ENCODE measurements at regions not wholly inside any gene's neighbourhood (a gene's known extent, or its start where the extent isn't known, plus 50 kb on each side); places are given as distances from the start of the nearest gene placed in this dataset.
"Not testable (repeated sequence)": the region's sequence is repeated elsewhere in the genome, so short reads cannot be mapped to it uniquely, and the experiment has no call there.

GRCh38 chr1:161454865-161455707, 50.2 kb upstream of the FCGR2A start:
- POLR2A ChIA-PET; H3K4me1 Mint-ChIP-seq (ENCODE audit: insufficient read depth, unreplicated experiment); intact Hi-C loops (cut with micrococcal nuclease); H3K27ac Mint-ChIP-seq (ENCODE audit: low read depth, unreplicated experiment); DNase-seq (ENCODE audit: unreplicated experiment); CTCF ChIA-PET; BruUV-seq (replicated peaks); H3K9me3 Mint-ChIP-seq (ENCODE audit: unreplicated experiment); H3K36me3 Mint-ChIP-seq (ENCODE audit: insufficient read depth, unreplicated experiment); H3K4me3 Mint-ChIP-seq (ENCODE audit: unreplicated experiment): not testable (repeated sequence)
- H3K27me3 Mint-ChIP-seq (ENCODE audit: insufficient read depth, unreplicated experiment), result peaks cover 11% of the 10 kb centered on the region

GRCh38 chr1:161453950-161454864, 51.0 kb upstream of the FCGR2A start:
- CTCF ChIA-PET; H3K4me1 Mint-ChIP-seq (ENCODE audit: insufficient read depth, unreplicated experiment); POLR2A ChIA-PET; H3K9me3 Mint-ChIP-seq (ENCODE audit: unreplicated experiment); H3K4me3 Mint-ChIP-seq (ENCODE audit: unreplicated experiment); H3K36me3 Mint-ChIP-seq (ENCODE audit: insufficient read depth, unreplicated experiment); DNase-seq (ENCODE audit: unreplicated experiment); BruUV-seq (replicated peaks); H3K27ac Mint-ChIP-seq (ENCODE audit: low read depth, unreplicated experiment); intact Hi-C loops (cut with micrococcal nuclease): not testable (repeated sequence)
- H3K27me3 Mint-ChIP-seq (ENCODE audit: insufficient read depth, unreplicated experiment), result peaks cover 11% of the 10 kb centered on the region

GRCh38 chr1:161451698-161452348, 53.4 kb upstream of the FCGR2A start:
- CTCF ChIA-PET; H3K4me3 Mint-ChIP-seq (ENCODE audit: unreplicated experiment); DNase-seq (ENCODE audit: unreplicated experiment); H3K4me1 Mint-ChIP-seq (ENCODE audit: insufficient read depth, unreplicated experiment); H3K27ac Mint-ChIP-seq (ENCODE audit: low read depth, unreplicated experiment); BruUV-seq (replicated peaks); intact Hi-C loops (cut with micrococcal nuclease); POLR2A ChIA-PET; H3K27me3 Mint-ChIP-seq (ENCODE audit: insufficient read depth, unreplicated experiment); H3K9me3 Mint-ChIP-seq (ENCODE audit: unreplicated experiment); H3K36me3 Mint-ChIP-seq (ENCODE audit: insufficient read depth, unreplicated experiment): not testable (repeated sequence)

- H3K36me3 Mint-ChIP-seq (ENCODE audit: insufficient read depth, unreplicated experiment); BruUV-seq (replicated peaks); POLR2A ChIA-PET; H3K4me3 Mint-ChIP-seq (ENCODE audit: unreplicated experiment); H3K27ac Mint-ChIP-seq (ENCODE audit: low read depth, unreplicated experiment); DNase-seq (ENCODE audit: unreplicated experiment); H3K27me3 Mint-ChIP-seq (ENCODE audit: insufficient read depth, unreplicated experiment); H3K4me1 Mint-ChIP-seq (ENCODE audit: insufficient read depth, unreplicated experiment); H3K9me3 Mint-ChIP-seq (ENCODE audit: unreplicated experiment); CTCF ChIA-PET; intact Hi-C loops (cut with micrococcal nuclease): not testable (repeated sequence)
Measured at GRCh38 chr1:161447760-161448332, 57.4 kb upstream of the FCGR2A start.

- DNase-seq (ENCODE audit: unreplicated experiment); H3K27ac Mint-ChIP-seq (ENCODE audit: low read depth, unreplicated experiment); H3K36me3 Mint-ChIP-seq (ENCODE audit: insufficient read depth, unreplicated experiment); intact Hi-C loops (cut with micrococcal nuclease); H3K27me3 Mint-ChIP-seq (ENCODE audit: insufficient read depth, unreplicated experiment); H3K4me3 Mint-ChIP-seq (ENCODE audit: unreplicated experiment); H3K4me1 Mint-ChIP-seq (ENCODE audit: insufficient read depth, unreplicated experiment); POLR2A ChIA-PET; CTCF ChIA-PET: not testable (repeated sequence)
- H3K9me3 Mint-ChIP-seq (ENCODE audit: unreplicated experiment), result peaks cover 13% of the 10 kb centered on the region
- BruUV-seq (replicated peaks), result TSS peak; percentile 43
Measured at GRCh38 chr1:161447040-161447759, 58.1 kb upstream of the FCGR2A start.

- H3K4me3 Mint-ChIP-seq (ENCODE audit: unreplicated experiment); DNase-seq (ENCODE audit: unreplicated experiment); BruUV-seq (replicated peaks); H3K36me3 Mint-ChIP-seq (ENCODE audit: insufficient read depth, unreplicated experiment); H3K27ac Mint-ChIP-seq (ENCODE audit: low read depth, unreplicated experiment); POLR2A ChIA-PET; H3K4me1 Mint-ChIP-seq (ENCODE audit: insufficient read depth, unreplicated experiment); H3K27me3 Mint-ChIP-seq (ENCODE audit: insufficient read depth, unreplicated experiment); CTCF ChIA-PET; intact Hi-C loops (cut with micrococcal nuclease): not testable (repeated sequence)
- H3K9me3 Mint-ChIP-seq (ENCODE audit: unreplicated experiment), result peaks cover 13% of the 10 kb centered on the region
Measured at GRCh38 chr1:161444725-161445124, 60.5 kb upstream of the FCGR2A start.

GRCh38 chr1:161444255-161444654, 61.0 kb upstream of the FCGR2A start:
- POLR2A ChIA-PET; BruUV-seq (replicated peaks); CTCF ChIA-PET; H3K4me3 Mint-ChIP-seq (ENCODE audit: unreplicated experiment); H3K27me3 Mint-ChIP-seq (ENCODE audit: insufficient read depth, unreplicated experiment); intact Hi-C loops (cut with micrococcal nuclease); DNase-seq (ENCODE audit: unreplicated experiment); H3K4me1 Mint-ChIP-seq (ENCODE audit: insufficient read depth, unreplicated experiment); H3K36me3 Mint-ChIP-seq (ENCODE audit: insufficient read depth, unreplicated experiment); H3K27ac Mint-ChIP-seq (ENCODE audit: low read depth, unreplicated experiment): not testable (repeated sequence)
- H3K9me3 Mint-ChIP-seq (ENCODE audit: unreplicated experiment), result peaks cover 13% of the 10 kb centered on the region

Data from MCF 10A (cell line).